Mesenchymal stem cell (in vitro differentiated cells and primary cell): ENCODE measurements at regions not wholly inside any gene's neighbourhood (a gene's known extent, or its start where the extent isn't known, plus 50 kb on each side); places are given as distances from the start of the nearest gene placed in this dataset.

Experiments
- DNase-seq: peaks from one replicate; pipeline ENCODE4 v3.0.0-alpha.2; 2013
- H2AFZ ChIP-seq: one replicate; pipeline ENCODE4 v1.6.1; 2013; ENCODE audit warnings: low read depth, mild to moderate bottlenecking, control low read depth, inconsistent platforms, low read length, moderate library complexity
- H2AK5ac ChIP-seq: 2 replicates; pipeline ENCODE4 v1.6.1; 2013; ENCODE audit warnings: low read length, moderate library complexity, mild to moderate bottlenecking, inconsistent platforms; ENCODE audit not compliant: severe bottlenecking
- H2BK120ac ChIP-seq: one replicate; pipeline ENCODE4 v1.6.1; 2013; ENCODE audit warnings: low read depth, mild to moderate bottlenecking, inconsistent platforms, low read length, moderate library complexity
- H2BK12ac ChIP-seq, 2 experiments: one replicate each; pipeline ENCODE4 v1.6.1; 2013; ENCODE audit warnings: inconsistent platforms in 2 of 2, low read length in 2 of 2, mild to moderate bottlenecking in 2 of 2, moderate library complexity in 2 of 2, control low read depth in 1 of 2
- H2BK15ac ChIP-seq: one replicate; pipeline ENCODE4 v1.6.1; 2013; ENCODE audit warnings: mild to moderate bottlenecking, low read depth, inconsistent platforms; ENCODE audit not compliant: poor library complexity, severe bottlenecking
- H2BK5ac ChIP-seq: 2 replicates; pipeline ENCODE4 v1.6.1; 2013; ENCODE audit warnings: low read depth, mild to moderate bottlenecking, low read length, control low read depth, inconsistent platforms; ENCODE audit not compliant: poor library complexity, severe bottlenecking
- H3K14ac ChIP-seq, 2 experiments: one replicate each; pipeline ENCODE4 v1.6.1; 2013; ENCODE audit warnings: inconsistent platforms in 2 of 2, low read length in 2 of 2, control low read depth in 1 of 2, mild to moderate bottlenecking in 1 of 2, moderate library complexity in 1 of 2
- H3K18ac ChIP-seq, 2 experiments: one replicate each; pipeline ENCODE4 v1.6.1; 2013; ENCODE audit warnings: inconsistent platforms in 2 of 2, low read length in 2 of 2, control low read depth in 1 of 2, low read depth in 1 of 2, mild to moderate bottlenecking in 1 of 2
- H3K23ac ChIP-seq, 2 experiments: one replicate each; pipeline ENCODE4 v1.6.1; 2013; ENCODE audit warnings: inconsistent platforms in 2 of 2, low read length in 2 of 2, mild to moderate bottlenecking in 2 of 2, moderate library complexity in 2 of 2, control low read depth in 1 of 2
- H3K27ac ChIP-seq: 2 replicates; pipeline ENCODE4 v1.5.1; 2013; ENCODE audit warnings: mild to moderate bottlenecking, moderate library complexity, low read length, control low read depth, inconsistent platforms; ENCODE audit not compliant: poor library complexity, severe bottlenecking
- H3K27me3 ChIP-seq, 2 experiments: 2 replicates each; pipeline versions ENCODE4 v1.6.1 to v1.7.0; 2013; ENCODE audit warnings: low read length in 2 of 2, mild to moderate bottlenecking in 2 of 2, moderate library complexity in 2 of 2, control low read depth in 1 of 2, inconsistent platforms in 1 of 2; ENCODE audit not compliant: control insufficient read depth in 1 of 2, insufficient read depth in 1 of 2
- H3K36me3 ChIP-seq, 2 experiments: 2 replicates each; pipeline versions ENCODE4 v1.6.1 to v1.7.0; 2013; ENCODE audit warnings: low read length in 2 of 2, control low read depth in 1 of 2, inconsistent platforms in 1 of 2, low read depth in 1 of 2, mild to moderate bottlenecking in 1 of 2; ENCODE audit not compliant: insufficient read depth in 2 of 2, control insufficient read depth in 1 of 2
- H3K4ac ChIP-seq, 2 experiments: one replicate each; pipeline ENCODE4 v1.6.1; 2013; ENCODE audit warnings: inconsistent platforms in 2 of 2, low read length in 2 of 2, mild to moderate bottlenecking in 2 of 2, moderate library complexity in 2 of 2, control low read depth in 1 of 2, low read depth in 1 of 2
- H3K4me1 ChIP-seq: 2 replicates; pipeline ENCODE4 v1.6.1; 2013; ENCODE audit warnings: low read depth, low read length, control low read depth; ENCODE audit not compliant: control insufficient read depth, insufficient read depth
- H3K4me2 ChIP-seq: 2 replicates; pipeline ENCODE4 v1.6.1; 2013; ENCODE audit warnings: low read length, mild to moderate bottlenecking, inconsistent platforms; ENCODE audit not compliant: poor library complexity, severe bottlenecking
- H3K4me3 ChIP-seq, 2 experiments: 2 replicates each; pipeline versions ENCODE4 v1.5.1 to v1.7.0; 2013; ENCODE audit warnings: low read length in 2 of 2, mild to moderate bottlenecking in 2 of 2, control low read depth in 1 of 2, low read depth in 1 of 2; ENCODE audit not compliant: insufficient read depth in 1 of 2
- H3K79me1 ChIP-seq: replicated peaks from 2 replicates; pipeline ENCODE4 v1.6.1; 2013; ENCODE audit warnings: mild to moderate bottlenecking, control low read depth, low read length, inconsistent platforms; ENCODE audit not compliant: poor library complexity, severe bottlenecking
- H3K9ac ChIP-seq: 2 replicates; pipeline ENCODE4 v1.7.0; 2013; ENCODE audit warnings: mild to moderate bottlenecking, low read length, moderate library complexity
- H3K9me3 ChIP-seq: 2 replicates; pipeline ENCODE4 v1.7.0; 2013; ENCODE audit warnings: mild to moderate bottlenecking, low read length; ENCODE audit not compliant: control insufficient read depth
- H4K8ac ChIP-seq: one replicate; pipeline ENCODE4 v1.6.1; 2013; ENCODE audit warnings: inconsistent platforms, mild to moderate bottlenecking, low read length, moderate library complexity
- H4K91ac ChIP-seq: one replicate; pipeline ENCODE4 v1.6.1; 2013; ENCODE audit warnings: mild to moderate bottlenecking, low read length, inconsistent platforms
- WGBS: methylation state at CpG from one replicate; pipeline ENCODE4 v1.1.7; 2013; ENCODE audit warnings: mixed read lengths; 5-methylcytosine and 5-hydroxymethylcytosine counted together

- no peak overlapping the region for H2BK5ac ChIP-seq
- no peaks in the 10 kb centered on the region for H3K9me3 ChIP-seq
- H4K8ac ChIP-seq = no peak overlapping the region
- H2BK12ac ChIP-seq = no peak overlapping the region
- no peak overlapping the region for H3K4me3 ChIP-seq
- no peak overlapping the region for H3K14ac ChIP-seq
- no peaks in the 10 kb centered on the region for H3K79me1 ChIP-seq
- H3K23ac ChIP-seq = no peak overlapping the region
- no peak overlapping the region for H2AFZ ChIP-seq
- H3K27ac ChIP-seq = no peak overlapping the region
- H2AK5ac ChIP-seq = no peak overlapping the region
- H4K91ac ChIP-seq = no peak overlapping the region
- no peak overlapping the region for H2BK120ac ChIP-seq
- no peaks in the 10 kb centered on the region for H3K4me1 ChIP-seq
- no peak overlapping the region for H2BK15ac ChIP-seq
- 78% methylated on average over 17 of the region's 17 CpGs for WGBS
- no peaks in the 10 kb centered on the region for H3K36me3 ChIP-seq
- no peak overlapping the region for H3K18ac ChIP-seq
- no peak overlapping the region for H3K4ac ChIP-seq
- H3K27me3 ChIP-seq = peaks cover 0 to 5% of the 10 kb centered on the region in 2 experiments
- no peak for DNase-seq
- H3K4me2 ChIP-seq = no peak overlapping the region
- H3K9ac ChIP-seq = no peak overlapping the region
Observed at GRCh38 chr9:93898502-93899426, 56.4 kb downstream of the BARX1 start.

DNA sequence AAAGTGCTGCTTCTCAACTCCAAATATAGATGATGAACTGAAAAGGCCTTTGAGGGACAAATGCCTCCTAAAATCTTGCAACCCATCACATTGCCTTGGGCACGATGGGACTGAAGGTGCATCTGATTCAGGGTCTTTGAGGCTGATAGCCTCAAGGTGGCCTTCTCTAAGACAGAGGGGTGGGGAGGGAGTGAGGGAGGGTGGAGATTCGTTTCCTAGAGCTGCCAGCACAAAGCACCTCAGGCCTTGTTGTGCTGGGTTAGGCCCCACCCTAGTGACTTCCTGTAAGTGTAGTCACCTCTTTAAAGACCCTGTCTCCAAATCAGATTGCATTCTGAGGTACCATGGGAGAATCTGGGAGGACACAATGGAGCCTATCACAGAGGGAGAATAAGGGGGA is 57.1 kb downstream of the BARX1 start:
- H3K9ac ChIP-seq = no peak overlapping the region
- no peak overlapping the region for H3K4me2 ChIP-seq
- no peaks in the 10 kb centered on the region for H3K36me3 ChIP-seq
- H4K91ac ChIP-seq = no peak overlapping the region
- no peaks in the 10 kb centered on the region for H3K27me3 ChIP-seq
- no peak overlapping the region for H2BK12ac ChIP-seq
- H3K27ac ChIP-seq = no peak overlapping the region
- H3K4me1 ChIP-seq = no peaks in the 10 kb centered on the region
- H3K4me3 ChIP-seq = no peak overlapping the region
- H2AK5ac ChIP-seq = no peak overlapping the region
- H3K79me1 ChIP-seq = no peaks in the 10 kb centered on the region
- no peak overlapping the region for H2BK5ac ChIP-seq
- WGBS = 43% methylated on average over 2 of the region's 2 CpGs
- H3K14ac ChIP-seq = no peak overlapping the region
- H2BK15ac ChIP-seq = no peak overlapping the region
- no peak overlapping the region for H2AFZ ChIP-seq
- peaks cover 3% of the 10 kb centered on the region for H3K9me3 ChIP-seq
- H3K18ac ChIP-seq = no peak overlapping the region
- no peak overlapping the region for H3K23ac ChIP-seq
- H3K4ac ChIP-seq = no peak overlapping the region
- no peak overlapping the region for H2BK120ac ChIP-seq
- DNase-seq = no peak
- H4K8ac ChIP-seq = no peak overlapping the region

- H4K91ac ChIP-seq = no peak overlapping the region
- no peaks in the 10 kb centered on the region for H3K4me1 ChIP-seq
- no peak overlapping the region for H3K18ac ChIP-seq
- no peak overlapping the region for H2BK5ac ChIP-seq
- no peak overlapping the region for H2BK120ac ChIP-seq
- no peak overlapping the region for H2AFZ ChIP-seq
- no peak overlapping the region for H2AK5ac ChIP-seq
- H3K14ac ChIP-seq = no peak overlapping the region
- peaks cover 8% of the 10 kb centered on the region for H3K9me3 ChIP-seq
- no peak overlapping the region for H2BK15ac ChIP-seq
- no peaks in the 10 kb centered on the region for H3K79me1 ChIP-seq
- H3K4me3 ChIP-seq = no peak overlapping the region
- H3K36me3 ChIP-seq = no peaks in the 10 kb centered on the region
- whole genome bisulfite sequencing = 74% methylated on average over 8 of the region's 8 CpGs
- no peak overlapping the region for H3K9ac ChIP-seq
- H3K27ac ChIP-seq = no peak overlapping the region
- H3K27me3 ChIP-seq = no peaks in the 10 kb centered on the region
- H3K23ac ChIP-seq = no peak overlapping the region
- H3K4me2 ChIP-seq = no peak overlapping the region
- H3K4ac ChIP-seq = no peak overlapping the region
- H4K8ac ChIP-seq = no peak overlapping the region
- no peak for DNase-seq
- no peak overlapping the region for H2BK12ac ChIP-seq
Observed at GRCh38 chr9:93897075-93897970, 57.8 kb downstream of the BARX1 start.

GRCh38 chr9:93896496-93897033 is 58.6 kb downstream of the BARX1 start:
- Histone ChIP-seq H3K23ac (no peak overlapping the region), H3K4me2 (no peak overlapping the region), H3K4ac (no peak overlapping the region), H2BK120ac (no peak overlapping the region), H3K14ac (no peak overlapping the region), H2BK12ac (no peak overlapping the region), H3K9ac (no peak overlapping the region), H3K36me3 (no peaks in the 10 kb centered on the region), H3K4me1 (no peaks in the 10 kb centered on the region), H3K4me3 (no peak overlapping the region), H2BK5ac (no peak overlapping the region), H3K9me3 (peaks cover 8% of the 10 kb centered on the region), H3K79me1 (no peaks in the 10 kb centered on the region), H2AK5ac (no peak overlapping the region), H3K18ac (no peak overlapping the region), H2BK15ac (no peak overlapping the region), H4K8ac (no peak overlapping the region), H3K27ac (no peak overlapping the region), H4K91ac (no peak overlapping the region), H3K27me3 (no peaks in the 10 kb centered on the region), H2AFZ (no peak overlapping the region)
- DNase-seq = no peak
- 72% methylated on average over 7 of the region's 9 CpGs for WGBS
